Prostate gland (tissue), 2 donors: ENCODE measurements at regions not wholly inside any gene's neighbourhood (a gene's known extent, or its start where the extent isn't known, plus 50 kb on each side); places are given as distances from the start of the nearest gene placed in this dataset.

ENCODE experiments used
- CTCF ChIP-seq, 4 experiments: fragments of 200-600 bp in 2 of 4; fragments of 450-650 bp in 2 of 4; sonication (generic) in 2 of 4; IDR thresholded peaks; 1 replicate in 3 of 4; 2 replicates in 1 of 4; pipeline ENCODE4 v1.5.1; 2016 to 2019; ENCODE audit warnings: antibody characterized with exemption in 4 of 4, mild to moderate bottlenecking in 2 of 4, moderate library complexity in 2 of 4
- POLR2A ChIP-seq: fragments of 450-650 bp; IDR thresholded peaks from one replicate; pipeline ENCODE4 v1.6.1; 2016; ENCODE audit warnings: antibody characterized with exemption, mild to moderate bottlenecking
- POLR2AphosphoS5 ChIP-seq: sonication (generic); formaldehyde crosslinking; IDR thresholded peaks from one replicate; pipeline ENCODE4 v1.6.1; 2017; ENCODE audit warnings: antibody characterized with exemption

- TF ChIP-seq CTCF (IDR thresholded peaks at IDR 0.05) (no peak), POLR2A (no peak), POLR2AphosphoS5 (no peak)
Measured at GRCh38 chr3:146814601-146815315, 209.6 kb upstream of the PLSCR5 start.
